ENCODE measurements at regions not wholly inside any gene's neighbourhood (a gene's known extent, or its start where the extent isn't known, plus 50 kb on each side); places are given as distances from the start of the nearest gene placed in this dataset.

- TF ChIP-seq CTCF (IDR thresholded peaks at IDR 0.05) (no peak), POLR2A (IDR thresholded peaks at IDR 0.05) (no peak)
These were observed 253.2 kb downstream of the ZPLD1 start for GRCh38 chr3:102687851-102688555.
